ENCODE measurements at regions not wholly inside any gene's neighbourhood (a gene's known extent, or its start where the extent isn't known, plus 50 kb on each side); places are given as distances from the start of the nearest gene placed in this dataset.

DNA sequence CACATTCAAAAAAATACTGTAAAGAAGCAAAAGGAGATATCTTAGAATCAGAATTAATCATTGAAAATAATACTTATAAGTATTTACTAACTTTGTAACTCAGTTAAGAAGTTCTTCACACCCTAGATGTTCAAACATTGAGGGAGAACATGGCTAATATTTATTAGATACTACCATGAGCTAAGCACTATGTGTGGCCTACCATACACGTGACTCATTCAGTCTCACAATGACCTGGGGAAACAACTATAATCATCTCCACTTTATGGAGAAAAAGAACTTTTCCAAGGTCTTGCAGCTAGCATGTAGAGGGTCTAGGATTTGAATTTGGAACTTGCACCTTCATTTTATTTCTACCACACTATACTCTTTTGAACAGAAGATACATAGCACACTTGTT is 361.9 kb upstream of the CFAP20DC start:
- in situ Hi-C loops (cut with HindIII; ENCODE audit: low sequenced_read_pairs), result no loop called here
- TF ChIP-seq, protein P1, sequence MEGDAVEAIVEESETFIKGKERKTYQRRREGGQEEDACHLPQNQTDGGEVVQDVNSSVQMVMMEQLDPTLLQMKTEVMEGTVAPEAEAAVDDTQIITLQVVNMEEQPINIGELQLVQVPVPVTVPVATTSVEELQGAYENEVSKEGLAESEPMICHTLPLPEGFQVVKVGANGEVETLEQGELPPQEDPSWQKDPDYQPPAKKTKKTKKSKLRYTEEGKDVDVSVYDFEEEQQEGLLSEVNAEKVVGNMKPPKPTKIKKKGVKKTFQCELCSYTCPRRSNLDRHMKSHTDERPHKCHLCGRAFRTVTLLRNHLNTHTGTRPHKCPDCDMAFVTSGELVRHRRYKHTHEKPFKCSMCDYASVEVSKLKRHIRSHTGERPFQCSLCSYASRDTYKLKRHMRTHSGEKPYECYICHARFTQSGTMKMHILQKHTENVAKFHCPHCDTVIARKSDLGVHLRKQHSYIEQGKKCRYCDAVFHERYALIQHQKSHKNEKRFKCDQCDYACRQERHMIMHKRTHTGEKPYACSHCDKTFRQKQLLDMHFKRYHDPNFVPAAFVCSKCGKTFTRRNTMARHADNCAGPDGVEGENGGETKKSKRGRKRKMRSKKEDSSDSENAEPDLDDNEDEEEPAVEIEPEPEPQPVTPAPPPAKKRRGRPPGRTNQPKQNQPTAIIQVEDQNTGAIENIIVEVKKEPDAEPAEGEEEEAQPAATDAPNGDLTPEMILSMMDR (IDR thresholded peaks at IDR 0.05; ENCODE audit: low read depth, low read length), result no peak
- DNase-seq (ENCODE audit: low read depth, low spot score), result no peak
- H3K4me3 ChIP-seq (ENCODE audit: low read depth, low read length), result no peak overlapping the region

DNA sequence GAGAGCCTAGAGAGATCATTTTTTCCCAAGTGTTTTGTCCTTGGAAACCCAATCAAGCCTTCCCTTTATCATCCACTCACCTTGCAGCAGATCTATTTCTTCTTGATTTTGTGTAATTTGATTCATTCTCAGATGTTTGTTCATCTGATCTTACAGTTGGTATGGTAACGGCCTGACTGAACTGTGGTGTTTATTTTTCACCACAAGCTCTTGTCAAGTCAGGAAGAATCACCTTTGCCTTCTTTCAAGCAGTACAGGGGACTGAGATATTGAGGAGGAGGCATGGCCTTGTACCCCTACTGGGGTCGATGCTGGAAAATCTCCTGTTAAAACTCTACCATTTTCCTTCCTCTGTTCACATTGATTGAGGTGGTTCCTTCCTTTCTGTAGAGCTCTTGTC is 361.4 kb upstream of the CFAP20DC start:
- no peak for DNase-seq (ENCODE audit: low read depth, low spot score)
- no peak overlapping the region for H3K4me3 ChIP-seq (ENCODE audit: low read depth, low read length)
- in situ Hi-C loops (cut with HindIII; ENCODE audit: low sequenced_read_pairs), result no loop called here
- TF ChIP-seq, protein P1 (IDR thresholded peaks at IDR 0.05; ENCODE audit: low read depth, low read length), result no peak

DNA sequence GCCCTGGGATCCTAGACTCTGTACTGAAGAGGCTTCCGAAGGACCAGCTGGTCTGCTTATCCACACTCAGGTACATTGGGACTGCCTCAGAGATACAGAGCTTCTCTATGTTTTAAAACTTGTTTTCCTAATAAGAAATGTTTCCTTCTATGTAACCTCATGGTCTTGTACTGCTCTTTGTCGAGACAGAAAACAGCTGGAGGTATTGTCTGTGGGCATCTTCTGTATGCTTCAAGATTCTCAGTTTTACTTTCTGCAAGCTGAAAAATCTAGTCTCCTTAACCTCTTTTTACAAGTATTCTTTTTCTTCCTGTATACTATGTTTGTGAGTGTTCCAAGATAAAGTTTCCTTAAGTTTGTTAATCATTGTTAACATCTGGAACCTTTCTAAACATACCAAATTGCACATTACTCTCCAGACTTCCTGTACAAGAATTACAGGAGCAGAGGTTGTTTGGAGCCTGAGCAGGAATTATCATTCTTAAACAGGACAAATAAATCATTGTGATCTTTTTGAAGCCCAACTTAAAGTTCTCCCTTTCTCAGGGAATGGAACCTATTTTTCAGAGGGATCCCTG is 358.3 kb upstream of the CFAP20DC start:
- TF ChIP-seq, protein P1 (IDR thresholded peaks at IDR 0.05; ENCODE audit: low read depth, low read length), result no peak
- in situ Hi-C loops (cut with HindIII; ENCODE audit: low sequenced_read_pairs), result no loop called here
- H3K4me3 ChIP-seq (ENCODE audit: low read depth, low read length), result no peak overlapping the region
- DNase-seq (ENCODE audit: low read depth, low spot score), result no peak

DNA sequence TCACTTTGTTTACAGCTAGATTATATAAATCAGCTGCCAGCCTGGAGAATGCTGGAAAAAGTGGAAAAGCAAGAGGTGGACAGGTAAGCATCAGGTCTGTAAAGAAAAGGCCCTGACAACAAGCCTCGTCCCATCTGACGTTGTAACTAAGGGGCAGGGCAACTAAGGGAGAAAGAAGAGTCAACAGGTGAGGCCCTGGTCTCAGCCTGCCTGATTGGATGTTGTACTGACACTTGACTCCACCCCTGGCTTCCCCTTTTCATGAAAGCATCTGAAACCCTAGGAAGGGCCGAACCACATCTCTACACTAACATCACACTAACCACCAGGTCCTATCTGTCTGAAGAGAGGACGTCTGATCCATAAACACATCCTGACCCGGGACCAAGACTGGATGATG is 357.6 kb upstream of the CFAP20DC start:
- no peak overlapping the region for H3K4me3 ChIP-seq (ENCODE audit: low read depth, low read length)
- TF ChIP-seq, protein P1 (IDR thresholded peaks at IDR 0.05; ENCODE audit: low read depth, low read length), result no peak
- no peak for DNase-seq (ENCODE audit: low read depth, low spot score)
- in situ Hi-C loops (cut with HindIII; ENCODE audit: low sequenced_read_pairs), result no loop called here

DNA sequence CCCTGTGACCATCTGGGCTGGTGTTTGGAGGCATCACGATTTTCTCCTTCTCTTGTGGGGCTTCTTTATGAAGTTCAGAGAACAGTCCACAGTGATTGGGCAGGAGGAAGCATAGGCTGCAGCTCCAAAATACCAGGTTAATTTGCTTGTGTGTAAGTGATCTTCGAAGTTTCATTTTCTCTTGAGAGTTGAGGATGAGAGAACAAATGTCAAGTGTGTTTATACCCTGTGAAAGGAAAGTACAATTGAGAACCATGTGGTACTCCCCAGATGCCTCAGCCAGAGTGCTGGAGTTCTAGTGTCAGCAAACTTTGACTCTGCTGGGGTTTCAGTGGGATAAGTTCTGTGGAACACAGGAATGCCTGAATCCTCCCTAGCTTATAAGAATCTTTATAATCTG is 357.1 kb upstream of the CFAP20DC start:
- in situ Hi-C loops (cut with HindIII; ENCODE audit: low sequenced_read_pairs), result no loop called here
- no peak overlapping the region for H3K4me3 ChIP-seq (ENCODE audit: low read depth, low read length)
- no peak for DNase-seq (ENCODE audit: low read depth, low spot score)
- TF ChIP-seq, protein P1 (IDR thresholded peaks at IDR 0.05; ENCODE audit: low read depth, low read length), result no peak

DNA sequence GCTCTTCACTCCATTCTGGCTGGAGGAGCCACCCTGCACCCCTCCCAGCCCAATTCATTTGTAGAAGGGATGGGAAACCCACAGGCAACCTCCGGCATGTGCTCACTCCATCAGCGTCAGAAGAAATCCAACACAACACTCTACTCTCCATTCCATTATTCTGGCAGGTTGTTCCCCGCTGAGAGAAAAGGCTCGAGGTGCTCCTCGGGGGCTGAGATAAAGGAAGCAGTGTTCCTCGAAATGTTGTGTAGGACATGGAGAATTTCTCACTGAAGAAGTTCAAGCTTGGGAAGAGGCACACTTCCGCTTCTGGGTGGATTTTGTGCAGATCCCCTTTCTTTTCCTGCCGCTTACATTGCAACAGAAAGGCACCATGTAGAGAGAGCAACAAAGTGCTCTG is 355.0 kb upstream of the CFAP20DC start:
- TF ChIP-seq, protein P1 (IDR thresholded peaks at IDR 0.05; ENCODE audit: low read depth, low read length), result no peak
- in situ Hi-C loops (cut with HindIII; ENCODE audit: low sequenced_read_pairs), result no loop called here
- DNase-seq (ENCODE audit: low read depth, low spot score), result no peak

DNA sequence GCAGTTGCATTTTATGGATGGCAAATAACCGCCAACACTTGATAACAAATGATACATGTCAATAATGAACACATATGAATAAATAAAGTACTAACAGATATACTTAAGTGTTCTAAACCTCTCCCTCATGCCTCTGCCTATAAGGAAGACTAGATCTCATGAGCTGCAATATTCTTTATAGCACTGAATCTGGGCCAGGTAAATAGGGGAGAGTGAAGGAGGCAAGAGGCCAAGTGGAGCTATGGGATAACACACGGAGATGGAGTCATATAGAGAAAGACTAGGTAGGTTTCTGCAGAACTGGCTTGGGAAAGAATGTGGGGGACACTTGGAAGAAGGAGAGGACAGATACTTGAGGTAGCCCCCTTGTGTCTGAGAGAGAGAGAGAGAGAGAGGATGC is 354.2 kb upstream of the CFAP20DC start:
- in situ Hi-C loops (cut with HindIII; ENCODE audit: low sequenced_read_pairs), result no loop called here
- no peak for DNase-seq (ENCODE audit: low read depth, low spot score)
- H3K4me3 ChIP-seq (ENCODE audit: low read depth, low read length), result no peak overlapping the region
- TF ChIP-seq, protein P1 (IDR thresholded peaks at IDR 0.05; ENCODE audit: low read depth, low read length), result no peak

More for the DNA sequence above, 355.0 kb upstream of the CFAP20DC start:
- H3K4me3 ChIP-seq (ENCODE audit: low read depth, low read length), result no peak overlapping the region
